ENCODE measurements at regions not wholly inside any gene's neighbourhood (a gene's known extent, or its start where the extent isn't known, plus 50 kb on each side); places are given as distances from the start of the nearest gene placed in this dataset.
"Not testable (repeated sequence)": the region's sequence is repeated elsewhere in the genome, so short reads cannot be mapped to it uniquely, and the experiment has no call there.

DNA sequence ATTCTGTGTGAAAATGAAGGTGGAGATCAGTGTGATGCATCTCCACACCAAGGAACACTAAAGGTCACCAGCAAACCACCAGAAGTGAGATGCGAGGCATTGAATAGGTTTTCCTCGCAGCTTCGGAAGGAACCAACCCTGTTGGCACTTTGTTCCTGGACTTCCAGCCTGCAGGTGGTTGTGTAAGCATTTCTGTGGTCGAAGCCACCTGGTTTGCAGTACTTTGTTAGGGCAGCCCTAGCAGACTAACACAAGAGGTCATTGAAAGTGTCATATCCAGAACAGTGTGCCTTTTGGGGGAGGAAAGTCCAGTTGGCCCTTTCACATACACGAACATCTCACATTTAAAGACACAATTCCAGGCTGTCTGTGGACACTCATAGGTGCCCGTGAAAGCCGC lies 237.2 kb upstream of the PLGLB1 start:
- H3K36me3 ChIP-seq; H3K4me3 ChIP-seq; intact Hi-C loops (cut with DNase I; ENCODE audit: low total_unique reads); H3K27me3 ChIP-seq (replicated peaks in 1 of 7); H3K9me3 ChIP-seq; DNase-seq; H3K27ac ChIP-seq; H3K4me1 ChIP-seq: not testable (repeated sequence)
- 90 to 100% (median 94%) methylated on average over 3 to 7 of the region's 7 CpGs; no CpG with 5 or more reads in 2 of the 5 donors for WGBS, 5 donors

DNA sequence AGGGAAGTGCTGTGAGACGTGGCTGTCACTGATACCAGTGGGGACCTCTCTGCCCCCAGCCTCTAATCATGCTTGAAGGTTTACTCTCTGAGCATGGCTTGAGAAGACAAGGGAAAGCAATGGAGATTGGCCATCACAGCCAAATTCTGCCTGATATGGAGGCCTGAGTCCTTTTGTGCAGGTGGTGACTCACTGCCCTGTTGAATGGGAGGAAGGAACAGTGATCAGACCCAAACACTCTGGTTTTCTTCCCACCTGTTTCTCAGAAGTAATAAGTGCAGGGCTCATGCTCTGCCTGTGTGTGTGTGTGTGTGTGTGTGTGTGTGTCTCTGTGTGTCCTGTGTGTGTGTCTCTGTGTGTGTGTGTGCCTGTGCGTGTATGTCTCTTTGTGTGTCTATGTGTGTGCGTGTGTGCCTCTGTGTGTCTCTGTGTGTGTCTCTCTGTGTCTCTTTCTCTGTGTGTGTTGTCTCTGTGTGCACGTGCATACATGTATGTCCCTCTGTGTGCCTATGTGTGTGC lies 240.6 kb upstream of the PLGLB1 start:
- H3K9me3 ChIP-seq; H3K27me3 ChIP-seq (replicated peaks in 1 of 7); H3K36me3 ChIP-seq; intact Hi-C loops (cut with DNase I; ENCODE audit: low total_unique reads); H3K27ac ChIP-seq; H3K4me3 ChIP-seq; H3K4me1 ChIP-seq; DNase-seq: not testable (repeated sequence)
- 87 to 97% (median 94%) methylated on average over 2 to 3 of the region's 4 CpGs for WGBS, 5 donors

DNA sequence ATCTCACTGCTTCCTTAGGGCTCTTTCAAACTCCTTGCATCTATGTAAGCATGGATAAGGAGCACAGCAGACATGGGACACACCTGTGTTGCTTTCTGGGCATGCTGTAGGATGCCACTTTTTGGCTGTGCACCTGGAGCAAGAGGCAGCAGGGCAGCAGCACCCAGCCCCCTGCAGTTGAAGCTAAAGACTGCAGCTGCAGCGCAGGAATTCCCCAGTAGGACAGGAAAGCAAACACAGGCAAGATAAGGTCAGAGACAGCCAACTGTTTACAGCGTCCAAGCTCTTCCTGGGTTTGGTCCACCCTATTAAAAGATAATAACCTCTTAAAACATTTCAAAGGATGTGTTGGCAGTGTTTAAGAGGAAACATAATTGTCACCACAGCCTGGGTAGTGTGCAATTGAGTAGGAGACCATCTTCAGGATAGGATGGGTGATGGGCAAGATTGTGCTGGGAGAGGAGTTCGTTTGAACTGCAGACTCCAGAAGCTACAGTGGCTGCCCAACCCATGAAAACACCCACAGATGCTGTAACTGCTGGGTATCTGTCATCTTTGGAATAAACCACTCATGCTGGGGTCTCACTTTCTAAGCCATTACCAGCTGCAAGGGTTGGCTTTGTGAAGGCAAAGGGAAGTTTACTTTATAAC lies 242.3 kb upstream of the PLGLB1 start:
- H3K4me1 ChIP-seq; H3K4me3 ChIP-seq; H3K9me3 ChIP-seq; DNase-seq; intact Hi-C loops (cut with DNase I; ENCODE audit: low total_unique reads); H3K27me3 ChIP-seq (replicated peaks in 1 of 7); H3K27ac ChIP-seq; H3K36me3 ChIP-seq: not testable (repeated sequence)
- 10 to 21% (median 20%) methylated on average over 1 to 2 of the region's 3 CpGs; no CpG with 5 or more reads in 2 of the 5 donors for WGBS, 5 donors

DNA sequence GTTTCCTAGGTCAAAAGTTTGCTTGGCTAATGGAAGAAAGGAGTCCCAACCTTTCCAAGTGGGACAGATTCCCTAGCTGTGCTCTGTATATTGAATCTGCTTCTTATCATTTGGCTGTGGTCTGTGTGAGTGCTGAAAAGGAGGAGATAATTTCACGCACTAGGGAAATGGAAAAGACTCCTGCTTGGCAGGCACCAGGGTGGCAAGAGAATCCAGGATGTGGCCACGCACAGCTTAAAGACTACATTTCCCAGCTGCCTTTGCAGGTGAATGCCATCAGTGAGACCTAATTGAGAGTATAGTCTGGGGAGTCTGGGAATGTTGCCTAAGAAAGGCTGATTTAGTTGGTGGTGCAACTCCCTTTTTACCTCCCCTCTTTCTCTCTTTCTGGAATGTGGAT lies 253.5 kb upstream of the PLGLB1 start:
- H3K36me3 ChIP-seq; H3K9me3 ChIP-seq; H3K27me3 ChIP-seq (replicated peaks in 1 of 7); H3K4me3 ChIP-seq; DNase-seq; H3K27ac ChIP-seq; H3K4me1 ChIP-seq; intact Hi-C loops (cut with DNase I; ENCODE audit: low total_unique reads): not testable (repeated sequence)
- 83 to 97% (median 89%) methylated on average over 1 to 2 of the region's 2 CpGs; no CpG with 5 or more reads in 1 of the 5 donors for WGBS, 5 donors

DNA sequence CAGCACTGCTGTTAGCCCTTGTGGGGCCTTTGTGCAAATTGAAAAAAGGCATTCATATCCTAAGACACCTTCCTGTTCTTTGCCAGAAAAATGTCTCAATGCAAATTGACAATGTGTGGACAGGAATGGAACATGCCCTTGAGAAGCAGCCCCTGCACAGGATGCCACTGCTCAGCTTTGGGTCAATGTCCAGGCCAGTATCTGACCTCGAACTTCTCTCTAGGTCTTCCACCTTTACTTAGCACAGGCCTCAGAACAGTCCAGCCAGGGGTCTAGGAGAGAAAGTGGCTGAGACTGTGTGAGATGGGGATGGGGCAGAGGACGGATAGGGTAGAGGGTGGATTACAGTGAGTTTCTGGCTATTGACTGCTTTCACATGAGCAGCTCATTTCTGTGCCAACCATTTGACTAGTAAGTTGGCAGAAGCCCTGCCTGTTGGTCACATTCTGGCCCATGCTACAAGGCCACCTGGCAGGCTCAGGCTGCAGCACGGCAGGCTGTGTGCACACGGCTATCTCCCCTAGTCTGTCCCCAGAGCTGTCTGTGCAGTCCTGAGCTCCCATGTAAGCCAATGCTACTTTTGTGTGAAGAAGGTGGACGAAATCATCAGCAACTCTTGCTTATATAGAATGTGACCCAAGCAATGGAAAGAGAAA lies 254.5 kb upstream of the PLGLB1 start:
- H3K27me3 ChIP-seq (replicated peaks in 1 of 7); DNase-seq; H3K4me3 ChIP-seq; H3K9me3 ChIP-seq; H3K27ac ChIP-seq; H3K36me3 ChIP-seq; intact Hi-C loops (cut with DNase I; ENCODE audit: low total_unique reads); H3K4me1 ChIP-seq: not testable (repeated sequence)
- WGBS, 5 donors, result 73 to 96% (median 76%) methylated on average over 3 to 5 of the region's 5 CpGs

DNA sequence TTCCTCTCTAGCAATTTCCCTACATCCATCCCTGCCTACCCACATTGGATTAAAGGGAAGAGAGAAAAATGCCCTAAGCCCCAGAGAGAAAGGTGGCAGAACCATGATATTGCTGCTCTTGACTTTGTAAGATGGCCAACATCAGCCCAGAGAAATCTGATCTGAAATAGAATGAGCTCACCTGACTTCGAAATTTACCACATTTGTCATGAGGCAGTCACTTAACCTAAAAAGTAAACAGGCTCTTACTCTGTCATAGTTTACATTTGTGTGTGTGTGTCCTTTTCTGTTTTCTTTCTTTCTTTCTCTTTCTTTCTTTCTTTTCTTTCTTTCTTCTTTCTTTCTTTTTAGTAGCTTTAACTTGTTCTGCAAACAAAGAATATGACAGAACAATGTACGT lies 255.0 kb upstream of the PLGLB1 start:
- H3K9me3 ChIP-seq; H3K4me1 ChIP-seq; H3K36me3 ChIP-seq; DNase-seq; H3K27ac ChIP-seq; H3K27me3 ChIP-seq (replicated peaks in 1 of 7); H3K4me3 ChIP-seq; intact Hi-C loops (cut with DNase I; ENCODE audit: low total_unique reads): not testable (repeated sequence)
- 82 to 97% (median 91%) methylated on average over 1 to 2 of the region's 2 CpGs for WGBS, 5 donors

DNA sequence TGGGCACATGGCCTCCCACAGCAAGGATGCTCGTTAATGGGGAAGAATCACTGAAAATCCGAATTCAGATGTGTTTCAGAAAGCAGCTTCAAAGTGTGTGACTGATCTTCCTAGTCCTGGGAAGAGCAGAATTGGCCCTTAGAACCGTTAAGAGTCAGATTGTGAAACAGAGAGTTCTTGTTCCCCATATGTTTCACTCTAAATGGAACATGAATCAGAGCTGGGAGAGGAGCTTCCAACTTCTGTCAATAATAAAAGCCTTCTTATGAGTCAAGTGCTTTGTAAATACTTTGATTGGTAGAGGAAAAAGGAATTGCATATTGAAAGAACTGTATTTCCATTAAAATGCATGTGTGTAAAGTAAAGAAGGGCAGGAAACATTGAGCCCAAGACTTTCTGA lies 256.1 kb upstream of the PLGLB1 start:
- not testable (repeated sequence) for H3K9me3 ChIP-seq
- no CpG with 5 or more reads among the region's 3 CpGs for WGBS, 5 donors

DNA sequence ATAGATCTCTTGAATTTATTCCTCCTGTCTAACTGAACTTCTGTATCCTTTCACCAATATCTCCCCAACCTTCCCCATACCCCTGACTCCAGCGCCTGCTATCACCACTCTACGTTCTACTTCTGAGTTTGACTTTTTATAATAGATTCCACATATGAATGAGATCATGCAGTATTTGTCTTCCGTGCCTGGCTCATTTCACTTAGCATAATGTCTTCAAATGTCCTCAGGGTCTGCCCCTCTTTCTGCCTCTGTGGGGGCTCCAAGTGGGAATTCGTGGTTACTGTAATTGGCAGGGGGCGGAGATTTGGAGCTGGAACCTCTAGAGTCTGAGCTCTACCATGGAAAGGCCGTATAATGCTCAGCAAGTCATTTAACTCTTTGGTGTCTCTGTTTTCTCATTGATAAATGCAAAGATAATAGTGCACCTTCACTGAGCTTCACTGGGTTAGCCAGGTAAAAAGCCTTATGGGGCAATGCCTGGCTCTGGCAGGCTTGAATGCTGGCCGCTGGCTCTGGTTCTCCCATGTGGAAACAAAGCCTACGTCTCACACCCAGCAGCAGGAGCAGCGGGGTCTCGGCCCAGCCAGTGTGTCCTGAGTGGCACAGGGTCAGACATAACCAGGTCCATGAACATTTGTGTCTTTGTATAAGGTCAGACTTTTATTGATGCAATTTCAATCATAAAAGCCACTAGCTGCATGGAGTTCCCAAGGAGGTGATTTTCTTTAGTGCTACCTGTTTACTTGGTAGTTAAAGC lies 259.1 kb upstream of the PLGLB1 start:
- intact Hi-C loops (cut with DNase I; ENCODE audit: low total_unique reads); H3K4me3 ChIP-seq; H3K4me1 ChIP-seq; DNase-seq; H3K36me3 ChIP-seq; H3K9me3 ChIP-seq; H3K27ac ChIP-seq; H3K27me3 ChIP-seq (replicated peaks in 1 of 7): not testable (repeated sequence)
- 95 to 100% (median 97%) methylated on average over 4 of the region's 10 CpGs for WGBS, 5 donors

More for the DNA sequence above, 256.1 kb upstream of the PLGLB1 start:
- H3K4me3 ChIP-seq; H3K27ac ChIP-seq; intact Hi-C loops (cut with DNase I; ENCODE audit: low total_unique reads); H3K4me1 ChIP-seq; DNase-seq; H3K36me3 ChIP-seq; H3K27me3 ChIP-seq (replicated peaks in 1 of 7): not testable (repeated sequence)

DNA sequence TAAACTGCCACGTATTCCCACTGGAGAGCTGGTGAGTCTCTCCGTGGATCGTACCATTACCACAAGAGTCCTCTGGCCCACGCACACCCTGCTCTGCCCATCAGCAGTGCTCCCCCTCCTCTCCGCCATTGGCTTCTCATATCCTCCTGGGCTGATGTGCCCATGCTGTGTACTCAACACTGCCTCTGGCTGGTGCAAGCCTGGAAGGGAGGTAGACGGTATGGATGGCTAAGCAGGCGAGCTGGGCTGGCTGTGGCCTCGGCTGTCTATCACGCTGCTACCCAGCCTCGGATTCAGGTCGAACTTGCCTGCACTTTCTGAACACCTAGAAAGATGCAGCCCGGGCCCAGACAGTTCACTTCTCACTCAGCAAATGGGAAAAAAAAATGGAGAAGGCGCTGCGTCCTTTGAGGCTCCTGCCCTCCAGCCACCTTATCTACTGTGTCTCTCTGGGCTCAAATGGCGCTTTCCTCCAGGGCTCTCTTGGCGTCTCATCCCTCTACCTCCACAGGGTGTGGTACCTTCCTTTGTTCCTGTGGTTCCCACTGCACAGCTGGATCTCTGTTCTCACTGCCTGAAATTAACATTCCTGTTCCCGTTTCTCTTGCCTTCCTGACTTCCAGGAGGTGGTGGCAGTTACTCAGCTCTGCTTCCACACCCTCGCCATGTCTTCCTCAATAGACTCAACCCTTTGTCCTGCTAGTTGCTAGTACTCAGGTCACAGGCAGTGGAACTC lies 262.3 kb upstream of the PLGLB1 start:
- H3K36me3 ChIP-seq; H3K27me3 ChIP-seq (replicated peaks in 1 of 7); H3K27ac ChIP-seq; DNase-seq; H3K9me3 ChIP-seq; H3K4me3 ChIP-seq; H3K4me1 ChIP-seq; intact Hi-C loops (cut with DNase I; ENCODE audit: low total_unique reads): not testable (repeated sequence)
- 78 to 93% (median 89%) methylated on average over 15 to 18 of the region's 18 CpGs for WGBS, 5 donors

DNA sequence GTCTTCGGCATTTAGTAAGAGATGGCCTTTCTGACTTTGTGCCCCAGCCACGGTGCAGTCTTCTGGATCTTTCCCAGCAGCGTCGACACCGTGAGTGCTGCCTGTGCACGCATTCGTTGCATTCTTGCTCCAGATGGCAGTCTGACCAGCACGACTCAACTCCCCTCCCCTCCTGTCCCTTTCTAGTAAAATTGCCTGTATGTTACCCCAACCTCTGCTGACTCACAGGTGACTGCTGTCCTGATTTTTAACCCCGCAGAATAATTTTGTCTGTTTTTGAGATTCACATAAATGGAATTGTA lies 262.8 kb upstream of the PLGLB1 start:
- H3K36me3 ChIP-seq; intact Hi-C loops (cut with DNase I; ENCODE audit: low total_unique reads); H3K9me3 ChIP-seq; H3K4me3 ChIP-seq; H3K27me3 ChIP-seq (replicated peaks in 1 of 7); H3K4me1 ChIP-seq; DNase-seq; H3K27ac ChIP-seq: not testable (repeated sequence)
- WGBS, 5 donors, result 73 to 100% (median 100%) methylated on average over 1 to 2 of the region's 9 CpGs; no CpG with 5 or more reads in 2 of the 5 donors

All from spleen (tissue), 11 donors.